ENCODE measurements at regions not wholly inside any gene's neighbourhood (a gene's known extent, or its start where the extent isn't known, plus 50 kb on each side); places are given as distances from the start of the nearest gene placed in this dataset.
"Not testable (repeated sequence)": the region's sequence is repeated elsewhere in the genome, so short reads cannot be mapped to it uniquely, and the experiment has no call there.

DNA sequence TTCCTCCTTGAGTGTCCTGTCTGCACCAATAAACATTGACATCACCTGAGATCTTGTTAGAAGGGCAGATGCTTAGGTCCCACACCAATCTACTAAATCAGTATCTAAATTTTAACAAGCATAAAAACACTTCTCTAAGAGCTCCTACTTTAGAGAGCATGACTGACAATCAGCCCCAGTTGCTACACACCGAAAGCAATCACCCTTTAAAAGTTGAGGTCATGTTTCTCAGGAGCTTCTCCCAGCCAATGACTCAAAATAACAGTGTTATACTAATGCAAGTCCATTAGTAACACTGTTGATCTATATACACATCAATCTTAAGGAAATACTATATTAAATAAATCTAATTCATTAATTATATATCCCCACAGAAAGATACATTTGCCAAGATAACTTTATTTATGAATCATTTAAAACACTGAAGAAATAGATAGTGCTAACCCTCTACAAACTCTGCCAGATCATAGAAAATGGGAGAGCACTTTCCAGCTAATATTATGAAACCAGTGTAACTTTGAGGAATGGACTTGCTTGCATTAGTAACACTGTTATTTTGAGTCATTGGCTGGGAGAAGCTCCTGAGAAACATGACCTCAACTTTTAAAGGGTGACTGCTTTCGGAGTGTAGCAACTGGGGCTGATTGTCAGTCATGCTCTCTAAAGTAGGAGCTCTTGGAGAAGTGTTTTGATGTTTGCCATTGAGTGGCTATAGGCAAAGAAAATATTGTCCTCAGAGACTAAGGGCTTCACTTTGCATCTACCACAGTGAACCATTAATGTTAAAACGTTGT, 109.8 kb upstream of the HDX start:
- no peak for DNase-seq (ENCODE audit: low read depth)

DNA sequence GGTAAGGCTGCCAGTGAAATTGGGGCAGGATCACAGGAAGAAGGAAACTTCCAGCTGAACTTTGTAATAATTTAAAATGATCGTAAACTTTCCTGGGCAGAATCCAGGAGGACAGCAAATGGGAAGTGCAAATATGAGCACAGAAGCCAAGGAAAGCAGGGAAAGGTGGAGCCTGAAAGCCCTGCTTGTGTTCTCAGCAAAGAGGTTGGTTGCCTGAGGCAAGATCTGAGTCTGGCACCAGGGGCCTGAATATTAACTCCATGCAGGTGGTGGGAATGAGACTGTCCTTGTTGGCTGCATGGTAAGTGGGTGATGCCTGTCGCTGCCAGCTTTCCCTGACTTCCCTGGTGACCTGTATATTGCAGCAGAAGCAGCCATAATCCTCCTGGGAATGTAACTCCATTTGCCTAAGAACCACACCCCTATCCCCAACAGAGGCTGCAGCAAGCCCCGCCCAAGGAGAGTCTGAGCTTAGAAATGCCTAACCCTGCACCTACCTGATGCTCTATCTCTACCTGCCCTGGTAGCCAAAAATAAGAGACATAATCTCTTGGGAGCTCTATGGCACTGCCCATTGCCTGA, 132.0 kb upstream of the HDX start:
- DNase-seq (ENCODE audit: low read depth) = no peak

GRCh38 chrX:84666086-84666485, 163.8 kb upstream of the HDX start:
- no peak for DNase-seq (ENCODE audit: low read depth)

GRCh38 chrX:84690228-84690627, 188.0 kb upstream of the HDX start:
- no peak for DNase-seq (ENCODE audit: low read depth)

DNA sequence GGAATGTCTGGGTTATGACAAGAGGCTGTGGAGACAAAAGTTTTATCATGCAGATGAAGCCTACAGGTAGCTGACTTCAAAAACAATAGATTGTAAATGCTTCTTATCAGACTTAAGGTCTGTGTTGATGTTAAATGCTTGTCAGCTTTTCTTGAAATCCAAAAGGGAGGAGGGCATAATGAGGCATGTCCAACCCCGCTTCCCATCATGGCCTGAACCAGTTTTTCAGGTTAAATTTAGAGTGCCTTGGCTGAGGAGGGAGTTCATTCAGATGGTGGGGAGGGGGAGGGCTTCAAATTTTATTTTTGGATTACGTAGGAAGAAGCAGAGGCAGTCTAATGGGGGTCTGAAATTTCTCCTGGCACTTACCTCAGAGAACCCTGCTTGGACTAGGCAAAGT, 207.7 kb upstream of the HDX start:
- DNase-seq (ENCODE audit: low read depth) = no peak

GRCh38 chrX:84710611-84711010, 208.4 kb upstream of the HDX start:
- no peak for DNase-seq (ENCODE audit: low read depth)

GRCh38 chrX:84712621-84713020, 210.4 kb upstream of the HDX start:
- no peak for DNase-seq (ENCODE audit: low read depth)

DNA sequence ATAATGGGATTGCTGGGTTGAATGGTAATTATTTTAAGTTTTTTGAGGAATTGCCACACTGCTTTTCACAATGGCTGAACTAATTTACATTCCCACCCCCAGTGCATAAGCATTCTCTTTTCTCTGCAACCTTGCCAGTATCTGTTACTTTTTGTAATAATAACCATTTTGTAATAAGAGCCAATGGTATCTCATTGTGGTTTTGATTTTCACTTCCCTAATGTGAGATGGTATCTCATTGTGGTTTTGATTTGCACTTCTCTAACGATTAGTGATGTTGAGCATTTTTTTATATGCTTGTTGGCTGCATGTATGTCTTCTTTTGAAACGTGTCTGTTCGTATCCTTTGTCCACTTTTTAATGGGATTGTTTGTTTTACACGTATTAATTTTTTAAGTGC, 213.1 kb upstream of the HDX start:
- no peak for DNase-seq (ENCODE audit: low read depth)

- no peak for DNase-seq (ENCODE audit: low read depth)
Measured at GRCh38 chrX:84717343-84717742, 215.1 kb upstream of the HDX start.

DNA sequence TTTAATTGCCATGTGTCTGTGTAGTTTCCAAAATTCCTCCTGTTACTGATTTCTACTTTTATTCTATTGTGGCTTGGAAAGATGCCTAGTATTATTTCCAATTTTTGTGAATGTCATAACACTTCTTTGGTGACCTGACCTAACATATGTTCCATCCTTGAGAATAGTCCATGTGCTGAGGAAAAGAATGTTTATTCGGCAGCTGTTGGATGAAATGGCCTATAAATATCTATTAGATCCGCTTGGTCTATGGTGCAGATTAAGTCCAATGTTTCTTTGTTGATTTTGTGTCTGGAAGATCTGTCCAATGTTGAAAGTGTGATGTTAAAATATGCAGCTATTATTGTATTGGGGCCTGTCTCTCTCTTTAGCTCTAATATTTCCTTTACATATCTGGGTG, 219.2 kb upstream of the HDX start:
- DNase-seq (ENCODE audit: low read depth) = no peak

DNA sequence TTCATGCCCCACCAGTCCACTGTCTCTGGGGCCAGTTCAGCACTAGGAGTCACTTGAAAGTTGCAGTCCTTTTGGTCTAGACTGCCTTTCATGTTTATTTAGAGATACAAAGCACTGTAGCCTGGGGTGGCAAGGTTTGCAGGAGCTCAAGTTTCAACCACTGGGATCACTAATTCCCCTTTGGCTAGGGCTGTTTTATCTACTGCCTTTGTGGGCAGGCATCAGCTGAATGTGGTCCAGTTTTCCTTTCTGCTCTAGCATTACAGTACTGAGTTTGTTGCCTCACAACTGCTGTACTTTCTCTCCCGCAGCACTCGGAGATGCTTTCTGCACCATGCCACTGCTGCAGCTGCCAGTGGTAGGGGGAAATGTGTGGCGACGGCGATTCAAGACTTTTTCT, 222.3 kb upstream of the HDX start:
- DNase-seq (ENCODE audit: low read depth) = peak; percentile 11

DNA sequence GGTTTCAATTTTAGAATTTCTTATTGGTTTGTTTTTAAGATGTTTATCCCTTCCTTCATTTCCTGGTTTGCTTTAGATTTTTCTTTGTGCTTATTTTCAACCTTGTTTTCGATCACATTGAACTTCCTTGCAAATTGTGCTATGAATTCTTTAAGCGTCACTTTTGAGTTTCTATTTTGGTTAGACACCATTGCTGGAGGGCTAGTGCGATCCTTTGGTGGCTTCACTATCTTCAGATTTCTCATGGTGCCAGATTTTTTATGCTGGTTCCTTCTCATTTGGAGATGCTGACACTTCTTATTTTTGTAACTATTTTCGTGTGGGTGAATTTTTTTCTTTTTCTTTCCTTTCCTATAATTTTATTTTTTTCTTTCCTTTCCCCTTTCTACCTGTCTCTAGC, 227.2 kb upstream of the HDX start:
- no peak for DNase-seq (ENCODE audit: low read depth)

- DNase-seq (ENCODE audit: low read depth) = no peak
Measured at GRCh38 chrX:84729809-84730208, 227.6 kb upstream of the HDX start.

DNA sequence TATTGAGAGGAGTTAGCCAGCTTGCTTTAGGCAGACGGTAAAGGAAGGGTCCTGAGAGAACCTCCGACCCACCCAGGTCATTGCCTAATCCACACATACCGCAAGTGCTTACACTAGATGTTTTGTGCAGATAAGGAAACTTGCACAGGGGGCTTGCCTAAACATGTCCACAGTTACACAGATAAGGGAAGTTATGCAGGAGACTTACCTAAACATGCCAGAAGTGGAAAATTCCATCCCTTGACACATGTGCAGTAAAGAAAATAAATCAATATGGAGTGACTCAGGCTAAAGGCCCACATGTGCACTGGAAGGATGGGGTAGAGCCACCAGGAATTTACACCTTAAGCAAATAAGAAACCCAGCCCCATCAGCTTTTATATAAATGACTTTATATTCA, 232.8 kb upstream of the HDX start:
- no peak for DNase-seq (ENCODE audit: low read depth)

- peak; percentile 17 for DNase-seq (ENCODE audit: low read depth)
Measured at GRCh38 chrX:84737471-84737871, 235.2 kb upstream of the HDX start.

DNA sequence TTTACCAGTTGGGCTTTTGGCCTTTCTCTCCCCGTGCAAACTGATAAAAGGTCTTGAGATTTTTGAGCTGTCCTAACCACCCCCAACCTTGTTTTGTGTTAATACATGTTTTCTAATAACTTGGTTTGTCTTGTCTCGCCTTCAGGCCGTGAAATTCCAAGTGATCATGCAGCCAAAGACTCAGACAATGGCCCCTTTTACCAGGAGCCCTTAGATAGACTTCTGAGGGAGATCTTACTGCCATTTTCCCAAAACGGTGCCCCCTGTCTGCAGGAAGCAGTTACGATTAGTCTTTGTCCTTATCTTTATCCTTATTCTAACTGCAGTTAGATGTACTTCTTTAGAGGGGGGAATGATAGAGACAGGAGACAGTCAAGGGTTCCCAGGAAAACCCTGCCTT, 245.3 kb upstream of the HDX start:
- no peak for DNase-seq (ENCODE audit: low read depth)

DNA sequence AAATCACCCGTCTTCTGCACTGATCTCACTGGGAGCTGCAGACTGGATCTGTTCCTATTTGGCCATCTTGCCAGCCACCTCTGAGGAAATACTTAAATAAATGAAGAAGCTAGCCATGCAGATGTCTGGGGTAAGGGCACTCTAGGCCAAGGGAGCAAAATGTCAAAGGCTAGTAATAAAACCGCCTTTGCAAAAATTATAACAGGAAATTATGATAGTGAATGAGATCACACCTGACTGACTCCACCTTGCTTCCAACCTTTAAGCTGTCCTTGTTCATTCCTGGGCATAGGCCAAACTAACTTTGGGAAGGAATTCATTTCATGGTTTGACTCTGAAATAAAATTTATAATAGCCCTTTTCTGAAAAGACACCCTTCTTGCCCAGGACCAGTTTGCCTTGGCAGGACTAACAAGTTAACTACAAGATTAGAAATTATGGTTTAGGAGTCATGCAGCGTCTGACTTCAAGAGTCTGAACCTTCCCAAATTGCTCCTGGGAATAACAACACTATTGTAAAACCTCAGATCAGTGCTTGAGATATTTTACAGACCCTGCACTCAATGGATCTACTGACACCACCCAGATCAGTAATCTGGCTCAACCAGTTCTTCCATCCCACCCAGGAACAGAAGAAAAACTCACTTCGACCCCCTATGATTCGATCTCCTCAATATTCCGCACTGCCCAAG, 246.9 kb upstream of the HDX start:
- DNase-seq (ENCODE audit: low read depth) = no peak

- no peak for DNase-seq (ENCODE audit: low read depth)
Measured at GRCh38 chrX:84760560-84760959, 243.1 kb upstream of the APOOL start.

- DNase-seq (ENCODE audit: low read depth) = no peak
Measured at GRCh38 chrX:84796321-84796720, 207.4 kb upstream of the APOOL start.

- DNase-seq (ENCODE audit: low read depth) = no peak
Measured at GRCh38 chrX:84830836-84831235, 172.8 kb upstream of the APOOL start.

DNA sequence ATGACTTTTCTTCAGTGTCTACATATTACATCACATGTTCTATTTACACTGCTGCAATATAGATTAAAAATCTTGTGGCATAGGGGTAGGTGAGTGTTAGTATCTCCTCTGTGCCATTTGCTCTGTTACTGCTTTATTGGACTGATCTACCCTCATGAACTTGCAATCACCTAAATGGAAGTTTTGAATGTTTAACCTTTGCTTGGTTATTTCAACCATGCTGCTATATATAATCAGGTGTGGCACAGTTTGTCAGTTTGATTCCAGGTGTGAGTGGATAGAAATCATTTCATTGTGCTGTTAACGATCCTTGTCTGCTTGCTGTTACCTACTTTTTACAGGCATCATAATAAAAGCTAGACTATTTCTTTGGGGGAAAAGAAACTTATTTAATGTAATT, 157.1 kb upstream of the APOOL start:
- DNase-seq (ENCODE audit: low read depth) = not testable (repeated sequence)

GRCh38 chrX:84851183-84851582, 152.5 kb upstream of the APOOL start:
- DNase-seq (ENCODE audit: low read depth) = not testable (repeated sequence)

GRCh38 chrX:84856791-84857190, 146.9 kb upstream of the APOOL start:
- DNase-seq (ENCODE audit: low read depth) = not testable (repeated sequence)

All from stromal cell of bone marrow (primary cell).